NCI-H748 (cell line): ENCODE measurements at regions not wholly inside any gene's neighbourhood (a gene's known extent, or its start where the extent isn't known, plus 50 kb on each side); places are given as distances from the start of the nearest gene placed in this dataset.
"Not testable (repeated sequence)": the region's sequence is repeated elsewhere in the genome, so short reads cannot be mapped to it uniquely, and the experiment has no call there.

Source experiments
- DNase-seq: peaks from one replicate; lab custom pipeline; 2025; ENCODE audit not compliant: unreplicated experiment; lab: John Stamatoyannopoulos, UW

GRCh38 chrX:125193921-125194320, 125.8 kb upstream of the TEX13C start:
- no peak for DNase-seq

GRCh38 chrX:125198546-125198945, 121.1 kb upstream of the TEX13C start:
- no peak for DNase-seq

- peak; percentile 52 for DNase-seq
Measured at GRCh38 chrX:125202591-125203248, 117.0 kb upstream of the TEX13C start.

GRCh38 chrX:125203365-125203736, 116.3 kb upstream of the TEX13C start:
- peak; percentile 66 for DNase-seq

DNA sequence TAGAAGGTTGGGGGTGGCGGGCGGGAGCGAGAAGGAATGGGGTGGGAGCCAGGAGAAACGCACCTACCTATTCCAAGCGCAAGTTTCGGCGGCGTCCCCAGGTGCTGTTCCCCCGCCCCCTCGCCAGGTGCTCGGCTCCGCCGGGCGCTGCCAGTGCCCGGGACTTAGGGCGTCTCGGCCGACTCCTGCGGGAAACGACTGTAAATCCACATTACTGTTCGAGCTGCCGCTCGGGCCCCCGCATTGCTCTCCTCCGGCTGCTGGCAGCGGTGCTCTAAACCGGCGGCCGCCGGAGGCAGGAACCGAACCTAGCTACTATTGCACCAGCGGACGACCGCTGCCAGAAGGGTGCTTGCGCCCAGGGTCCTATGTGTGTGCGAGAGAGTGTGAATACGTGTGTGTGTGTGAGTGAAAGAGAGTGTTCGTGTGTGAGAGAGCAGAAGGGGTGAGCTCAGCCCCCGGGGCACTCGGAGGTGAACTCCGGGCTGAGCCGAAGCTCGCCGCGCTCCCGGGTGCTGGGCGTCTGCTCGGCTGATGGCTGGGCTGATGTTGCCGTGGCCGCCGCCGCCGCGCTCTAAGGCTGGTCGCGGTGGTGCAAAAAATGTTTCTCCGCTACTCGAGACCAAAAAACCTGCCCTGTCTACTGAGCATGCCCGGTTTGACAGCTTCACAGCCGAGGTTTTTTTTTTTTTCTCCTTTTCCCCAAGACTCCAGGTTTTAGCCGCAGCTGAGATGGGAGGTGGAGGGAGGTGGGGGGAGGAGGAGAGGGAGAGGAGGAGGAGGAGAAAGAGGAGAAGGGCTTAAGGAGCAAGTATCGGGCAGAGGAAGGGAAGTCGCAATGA, 115.7 kb upstream of the TEX13C start:
- peak; percentile 66 for DNase-seq

DNA sequence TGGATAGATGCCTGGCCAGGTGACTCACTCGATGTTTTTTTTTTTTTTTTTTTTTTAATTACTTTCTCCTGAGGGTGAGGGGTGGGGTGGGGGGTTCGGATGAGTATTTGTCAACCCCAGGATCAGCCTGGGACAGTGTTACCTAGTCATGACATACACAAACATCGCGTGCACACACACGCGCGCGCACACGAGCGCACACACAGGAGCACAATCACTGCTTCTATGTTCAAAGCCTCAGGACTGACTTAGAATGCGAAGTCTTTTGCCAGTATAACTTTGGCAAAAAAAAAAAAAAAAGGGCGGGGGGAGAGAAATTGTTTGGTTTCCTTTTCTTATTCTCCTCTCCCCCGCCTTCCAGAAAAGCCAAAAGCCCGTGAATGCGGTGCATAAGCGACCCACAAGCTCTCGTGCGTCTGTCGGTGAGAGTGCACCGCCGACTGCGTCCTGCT, 115.0 kb upstream of the TEX13C start:
- DNase-seq = peak; percentile 35

DNA sequence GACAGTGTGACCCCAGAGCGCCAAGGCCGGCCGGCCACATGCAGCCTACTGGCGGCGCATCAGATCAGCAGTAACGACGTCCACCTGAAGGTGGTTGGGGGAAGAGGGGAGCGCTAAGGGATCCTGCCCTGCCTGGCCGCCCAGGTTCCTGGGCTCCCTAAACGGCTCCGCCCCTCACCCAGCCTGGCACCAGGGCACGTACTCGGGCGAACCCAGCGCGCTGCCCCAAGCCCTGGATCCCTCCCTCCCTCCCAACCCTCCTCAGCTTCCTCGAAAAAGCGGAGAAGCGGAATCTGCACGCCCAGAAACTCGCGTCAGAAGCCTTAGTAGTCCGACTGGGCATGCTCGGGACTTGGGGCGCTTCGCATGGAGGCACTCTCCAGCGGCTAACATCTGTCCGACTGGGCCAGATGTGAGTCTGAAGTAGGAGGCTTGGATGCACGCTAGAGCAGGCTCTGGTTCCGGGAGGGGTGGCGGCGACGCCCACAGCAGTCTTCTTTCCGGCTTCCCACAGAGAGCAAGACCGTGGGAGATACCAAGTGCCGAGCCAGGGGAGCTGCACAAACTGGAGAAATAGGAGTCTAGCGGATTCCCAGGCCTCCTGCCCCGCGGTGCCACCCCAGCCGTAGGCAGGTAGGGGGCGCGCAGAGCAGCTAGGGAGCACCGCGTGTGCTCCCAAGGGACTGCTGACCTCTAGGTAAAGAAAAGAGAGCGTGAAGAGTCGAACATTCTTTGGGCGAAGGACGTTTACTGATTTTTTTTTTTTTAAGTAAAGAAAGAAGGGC, 114.3 kb upstream of the TEX13C start:
- DNase-seq = peak; percentile 88

GRCh38 chrX:125205918-125206665, 113.6 kb upstream of the TEX13C start:
- peak; percentile 81 for DNase-seq

GRCh38 chrX:125210146-125210545, 109.5 kb upstream of the TEX13C start:
- no peak for DNase-seq

- no peak for DNase-seq
Measured at GRCh38 chrX:125219852-125220251, 99.8 kb upstream of the TEX13C start.

- no peak for DNase-seq
Measured at GRCh38 chrX:125236955-125237354, 82.7 kb upstream of the TEX13C start.

GRCh38 chrX:125248931-125249330, 70.7 kb upstream of the TEX13C start:
- no peak for DNase-seq

DNA sequence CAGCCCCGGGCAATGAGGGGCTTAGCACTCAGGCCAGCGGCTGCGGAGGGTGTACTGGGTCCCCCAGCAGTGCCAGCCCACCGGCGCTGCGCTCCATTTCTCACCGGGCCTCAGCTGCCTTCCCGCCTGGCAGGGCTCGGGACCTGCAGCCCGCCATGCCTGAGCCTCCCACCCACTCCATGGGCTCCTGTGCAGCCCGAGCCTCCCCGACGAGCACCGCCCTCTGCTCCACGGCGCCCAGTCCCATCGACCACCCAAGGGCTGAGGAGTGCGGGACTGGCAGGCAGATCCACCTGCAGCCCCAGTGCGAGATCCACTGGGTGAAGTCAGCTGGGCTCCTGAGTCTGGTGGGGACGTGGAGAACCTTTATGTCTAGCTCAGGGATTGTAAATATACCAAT, 63.9 kb upstream of the TEX13C start:
- not testable (repeated sequence) for DNase-seq

DNA sequence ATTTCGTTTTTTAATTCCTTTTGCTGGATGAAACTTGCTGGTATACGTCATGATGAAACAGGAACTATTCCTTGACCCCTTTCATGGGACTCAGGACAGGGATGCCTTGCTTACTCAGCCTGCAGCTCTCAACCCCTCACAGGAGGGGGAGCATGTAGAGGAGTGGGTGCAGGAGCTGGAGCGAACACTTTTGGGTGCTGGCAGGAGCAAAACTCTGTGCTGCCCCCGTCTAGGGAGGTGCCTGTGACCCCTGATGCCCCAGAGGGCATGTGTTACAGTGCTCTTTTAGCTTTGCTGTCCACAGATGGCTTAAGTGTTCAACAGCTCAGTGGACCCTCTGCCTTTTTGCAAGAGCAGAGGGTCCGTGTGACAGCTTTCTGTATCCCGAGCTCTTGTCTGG, 56.8 kb upstream of the TEX13C start:
- DNase-seq = no peak

GRCh38 chrX:125266153-125266660, 53.5 kb upstream of the TEX13C start:
- no peak for DNase-seq
